HL-60 (cell line): ENCODE measurements at regions not wholly inside any gene's neighbourhood (a gene's known extent, or its start where the extent isn't known, plus 50 kb on each side); places are given as distances from the start of the nearest gene placed in this dataset.

Experiments
- DNase-seq, 2 experiments: peaks; one replicate each; pipeline ENCODE4 v3.0.0-alpha.2; 2010 to 2020; ENCODE audit warnings: low read depth in 1 of 2, low spot score in 1 of 2
- H3K27ac ChIP-seq: fragments of 250-450 bp; sonication (Bioruptor Pico); replicated peaks from 2 replicates; pipeline ENCODE4 v1.5.1; 2020; ENCODE audit warnings: mild to moderate bottlenecking, moderate library complexity
- H3K27me3 ChIP-seq: fragments of 250-450 bp; sonication (Bioruptor Pico); 2 replicates; pipeline ENCODE4 v1.5.1; 2021; ENCODE audit warnings: mild to moderate bottlenecking, moderate library complexity; ENCODE audit not compliant: insufficient read depth, poor library complexity, severe bottlenecking
- H3K4me3 ChIP-seq: replicated peaks from 2 replicates; pipeline ENCODE4 v1.5.1; 2011; ENCODE audit warnings: mild to moderate bottlenecking, control low read depth, low read length; ENCODE audit not compliant: insufficient read depth
- GABPA ChIP-seq: IDR thresholded peaks from 2 replicates; pipeline ENCODE4 v1.6.1; 2012; ENCODE audit warnings: low read depth
- POLR2AphosphoS5 ChIP-seq: IDR thresholded peaks from 2 replicates; pipeline ENCODE4 v1.6.1; 2012; ENCODE audit warnings: low read depth
- REST ChIP-seq: IDR thresholded peaks from 2 replicates; pipeline ENCODE4 v1.6.1; 2012; ENCODE audit warnings: low read depth; ENCODE audit not compliant: insufficient replicate concordance
- SPI1 ChIP-seq: IDR thresholded peaks from 2 replicates; pipeline ENCODE4 v1.6.1; 2012; ENCODE audit warnings: low read depth, mild to moderate bottlenecking, borderline replicate concordance
- TF ChIP-seq, protein P1 (sequence below): IDR thresholded peaks from one replicate; pipeline ENCODE4 v1.5.1; 2011; ENCODE audit warnings: low read length, control low read depth, inconsistent platforms; ENCODE audit not compliant: insufficient read depth

GRCh38 chr10:106296750-106297392 lies 867.6 kb downstream of the SORCS1 start:
- H3K27ac ChIP-seq, result no peak overlapping the region
- H3K27me3 ChIP-seq, result no peaks in the 10 kb centered on the region
- DNase-seq, result no peak
- H3K4me3 ChIP-seq, result no peak overlapping the region
- no peak for TF ChIP-seq SPI1
- TF ChIP-seq, protein P1, sequence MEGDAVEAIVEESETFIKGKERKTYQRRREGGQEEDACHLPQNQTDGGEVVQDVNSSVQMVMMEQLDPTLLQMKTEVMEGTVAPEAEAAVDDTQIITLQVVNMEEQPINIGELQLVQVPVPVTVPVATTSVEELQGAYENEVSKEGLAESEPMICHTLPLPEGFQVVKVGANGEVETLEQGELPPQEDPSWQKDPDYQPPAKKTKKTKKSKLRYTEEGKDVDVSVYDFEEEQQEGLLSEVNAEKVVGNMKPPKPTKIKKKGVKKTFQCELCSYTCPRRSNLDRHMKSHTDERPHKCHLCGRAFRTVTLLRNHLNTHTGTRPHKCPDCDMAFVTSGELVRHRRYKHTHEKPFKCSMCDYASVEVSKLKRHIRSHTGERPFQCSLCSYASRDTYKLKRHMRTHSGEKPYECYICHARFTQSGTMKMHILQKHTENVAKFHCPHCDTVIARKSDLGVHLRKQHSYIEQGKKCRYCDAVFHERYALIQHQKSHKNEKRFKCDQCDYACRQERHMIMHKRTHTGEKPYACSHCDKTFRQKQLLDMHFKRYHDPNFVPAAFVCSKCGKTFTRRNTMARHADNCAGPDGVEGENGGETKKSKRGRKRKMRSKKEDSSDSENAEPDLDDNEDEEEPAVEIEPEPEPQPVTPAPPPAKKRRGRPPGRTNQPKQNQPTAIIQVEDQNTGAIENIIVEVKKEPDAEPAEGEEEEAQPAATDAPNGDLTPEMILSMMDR, result no peak
- no peak for TF ChIP-seq POLR2AphosphoS5
- TF ChIP-seq GABPA, result no peak
- TF ChIP-seq REST, result no peak

DNA sequence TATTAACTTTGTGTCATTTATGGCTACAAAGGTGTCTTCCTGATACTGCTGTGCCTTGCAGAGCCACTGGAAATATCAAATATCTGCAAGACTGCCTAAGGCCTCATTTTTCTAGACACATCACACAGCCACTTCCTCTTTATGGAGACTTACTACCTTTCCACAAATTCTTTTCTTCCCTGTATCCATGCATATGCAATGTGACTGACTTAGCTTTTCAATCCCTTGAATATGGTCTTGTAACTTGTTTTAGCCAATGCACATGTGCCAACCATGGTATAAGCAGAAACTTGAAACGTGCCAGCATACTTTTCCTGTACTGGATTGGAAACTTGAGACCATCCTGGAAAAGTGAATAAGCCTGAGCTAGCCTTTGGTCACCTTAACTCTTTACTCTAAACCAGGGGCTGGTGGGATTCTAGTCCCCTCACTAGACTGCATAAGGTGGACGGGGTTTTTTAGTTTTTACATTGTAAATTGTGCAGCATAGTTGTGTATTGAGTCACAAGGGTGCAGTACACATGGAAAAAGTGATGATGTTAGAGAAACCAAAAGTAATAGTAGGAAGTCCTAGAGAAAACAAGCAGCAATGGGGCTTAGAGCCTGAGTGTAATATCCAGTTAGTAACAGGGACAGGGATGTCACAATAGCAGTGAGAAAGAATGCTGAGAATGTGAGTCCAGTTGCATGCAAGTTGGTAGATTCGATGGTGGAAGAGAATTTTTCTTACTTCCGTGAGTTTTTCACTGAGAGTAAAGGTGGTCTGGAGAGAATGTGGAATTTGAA lies 879.5 kb downstream of the SORCS1 start:
- no peak overlapping the region for H3K27ac ChIP-seq
- TF ChIP-seq GABPA (no peak), SPI1 (0 out of 2 replicates have a peak, but pooled peaks have one; percentile 13)
- no peak overlapping the region for H3K4me3 ChIP-seq
- no peak for DNase-seq
- H3K27me3 ChIP-seq, result no peaks in the 10 kb centered on the region

GRCh38 chr10:106280896-106281460 lies 883.5 kb downstream of the SORCS1 start:
- no peak overlapping the region for H3K27ac ChIP-seq
- H3K27me3 ChIP-seq, result no peaks in the 10 kb centered on the region
- no peak for DNase-seq
- TF ChIP-seq REST (no peak), POLR2AphosphoS5 (no peak), GABPA (no peak), SPI1 (no peak)
- TF ChIP-seq, protein P1, result no peak
- no peak overlapping the region for H3K4me3 ChIP-seq

DNA sequence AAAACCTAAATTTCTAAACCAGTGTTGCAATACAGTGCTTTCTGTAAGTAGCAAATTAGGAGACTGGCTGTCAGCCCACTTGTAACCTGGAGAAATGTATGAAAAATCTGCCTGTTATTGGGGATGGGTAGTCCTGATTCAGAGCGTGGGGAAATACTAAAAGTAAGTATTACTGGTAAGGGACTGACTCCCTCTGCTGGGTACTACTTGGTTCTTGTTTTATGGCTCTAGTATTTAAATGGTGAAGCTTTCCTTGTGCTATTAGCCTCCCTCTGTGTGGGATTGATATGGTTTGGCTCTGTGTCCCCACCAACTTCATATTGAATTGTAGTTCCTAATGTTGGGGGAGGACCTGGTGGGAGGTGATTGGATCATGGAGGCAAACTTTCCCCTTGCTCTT lies 886.1 kb downstream of the SORCS1 start:
- Histone ChIP-seq H3K27ac (no peak overlapping the region), H3K27me3 (no peaks in the 10 kb centered on the region), H3K4me3 (no peak overlapping the region)
- no peak for DNase-seq
- TF ChIP-seq SPI1 (no peak), REST (no peak), POLR2AphosphoS5 (no peak), GABPA (no peak)
- TF ChIP-seq, protein P1, result no peak
